Stimulated activated CD4-positive, alpha-beta T cell treated with anti-CD3 and anti-CD28 coated beads, Interleukin-1b, Interleukin-23, amount 100 ng/mL, for 24 hours (primary cell): ENCODE measurements at regions not wholly inside any gene's neighbourhood (a gene's known extent, or its start where the extent isn't known, plus 50 kb on each side); places are given as distances from the start of the nearest gene placed in this dataset.

Experiments used
- DNase-seq, 4 experiments: peaks; one replicate each; pipeline ENCODE4 v3.0.0-alpha.2; 2020; ENCODE audit warnings: low read depth in 4 of 4, low spot score in 1 of 4

GRCh38 chr12:131370791-131371347 is 340.0 kb upstream of the SFSWAP start:
- no peak for DNase-seq

GRCh38 chr12:131371401-131372170 is 339.3 kb upstream of the SFSWAP start:
- no peak for DNase-seq

- no peak for DNase-seq
Observed at GRCh38 chr12:131372171-131372475, 338.8 kb upstream of the SFSWAP start.

GRCh38 chr12:131372706-131373195 is 338.1 kb upstream of the SFSWAP start:
- no peak for DNase-seq

- no peak for DNase-seq
Observed at GRCh38 chr12:131375261-131375971, 335.5 kb upstream of the SFSWAP start.

- no peak for DNase-seq
Observed at GRCh38 chr12:131375972-131376345, 334.9 kb upstream of the SFSWAP start.

GRCh38 chr12:131378176-131378842 is 332.6 kb upstream of the SFSWAP start:
- no peak for DNase-seq

GRCh38 chr12:131378861-131379665 is 331.8 kb upstream of the SFSWAP start:
- DNase-seq: no peak

- DNase-seq: no peak
Observed at GRCh38 chr12:131379738-131380137, 331.2 kb upstream of the SFSWAP start.

- DNase-seq: no peak
Observed at GRCh38 chr12:131380220-131380964, 330.5 kb upstream of the SFSWAP start.

- no peak for DNase-seq
Observed at GRCh38 chr12:131380965-131381705, 329.8 kb upstream of the SFSWAP start.

GRCh38 chr12:131381716-131382430 is 329.0 kb upstream of the SFSWAP start:
- DNase-seq: no peak

- DNase-seq: no peak
Observed at GRCh38 chr12:131383291-131383690, 327.6 kb upstream of the SFSWAP start.

- DNase-seq: no peak
Observed at GRCh38 chr12:131383741-131384543, 326.9 kb upstream of the SFSWAP start.

- DNase-seq: no peak
Observed at GRCh38 chr12:131384544-131384855, 326.4 kb upstream of the SFSWAP start.

GRCh38 chr12:131385313-131386166 is 325.4 kb upstream of the SFSWAP start:
- no peak for DNase-seq

GRCh38 chr12:131386167-131386521 is 324.7 kb upstream of the SFSWAP start:
- no peak for DNase-seq
